ENCODE measurements at regions not wholly inside any gene's neighbourhood (a gene's known extent, or its start where the extent isn't known, plus 50 kb on each side); places are given as distances from the start of the nearest gene placed in this dataset.

- no peak overlapping the region for H3K27ac ChIP-seq (ENCODE audit: low read length)
- H3K9me3 ChIP-seq (replicated peaks; ENCODE audit: insufficient read depth, low read length) = no peaks in the 10 kb centered on the region
- no peaks in the 10 kb centered on the region for H3K36me3 ChIP-seq (replicated peaks; ENCODE audit: insufficient read depth, low read length)
- no peaks in the 10 kb centered on the region for H3K79me2 ChIP-seq (ENCODE audit: low read length)
- no peak overlapping the region for H3K9ac ChIP-seq (ENCODE audit: low read length)
- H3K4me1 ChIP-seq (ENCODE audit: low read length) = no peaks in the 10 kb centered on the region
- H3K4me2 ChIP-seq (ENCODE audit: low read depth, low read length) = no peak overlapping the region
- H3K4me3 ChIP-seq (ENCODE audit: low read length) = no peak overlapping the region
- no peaks in the 10 kb centered on the region for H4K20me1 ChIP-seq (ENCODE audit: insufficient read depth, low read length)
- TF ChIP-seq EZH2 (optimal IDR thresholded peaks at IDR 0.05; ENCODE audit: low read depth, low read length) = no peak
- TF ChIP-seq EZH2phosphoT487 (IDR thresholded peaks at IDR 0.05; ENCODE audit: low read length) = no peak
- no peak for TF ChIP-seq CTCF (IDR thresholded peaks at IDR 0.05; ENCODE audit: low read length)
- DNase-seq = peak; percentile 51
- no peak overlapping the region for H2AFZ ChIP-seq (ENCODE audit: low read length)
- H3K27me3 ChIP-seq (replicated peaks; ENCODE audit: insufficient read depth, low read length) = no peaks in the 10 kb centered on the region
- H3F3A ChIP-seq (ENCODE audit: insufficient read depth, low read length) = no peaks in the 10 kb centered on the region
- H3K9me2 ChIP-seq (replicated peaks; ENCODE audit: insufficient read depth, low read length) = no peaks in the 10 kb centered on the region
Measured at GRCh38 chr4:188660796-188661195, 521.6 kb downstream of the TRIML1 start.

GRCh38 chr4:188661502-188661901 lies 522.3 kb downstream of the TRIML1 start:
- H3K9me2 ChIP-seq (replicated peaks; ENCODE audit: insufficient read depth, low read length) = no peaks in the 10 kb centered on the region
- no peaks in the 10 kb centered on the region for H3K27me3 ChIP-seq (replicated peaks; ENCODE audit: insufficient read depth, low read length)
- no peaks in the 10 kb centered on the region for H3K79me2 ChIP-seq (ENCODE audit: low read length)
- no peaks in the 10 kb centered on the region for H3K9me3 ChIP-seq (replicated peaks; ENCODE audit: insufficient read depth, low read length)
- no peak overlapping the region for H3K4me2 ChIP-seq (ENCODE audit: low read depth, low read length)
- H3K4me3 ChIP-seq (ENCODE audit: low read length) = no peak overlapping the region
- H4K20me1 ChIP-seq (ENCODE audit: insufficient read depth, low read length) = no peaks in the 10 kb centered on the region
- H3K36me3 ChIP-seq (replicated peaks; ENCODE audit: insufficient read depth, low read length) = no peaks in the 10 kb centered on the region
- H3K9ac ChIP-seq (ENCODE audit: low read length) = no peak overlapping the region
- H3K4me1 ChIP-seq (ENCODE audit: low read length) = no peaks in the 10 kb centered on the region
- no peak overlapping the region for H2AFZ ChIP-seq (ENCODE audit: low read length)
- DNase-seq = no peak
- H3K27ac ChIP-seq (ENCODE audit: low read length) = no peak overlapping the region
- TF ChIP-seq CTCF (IDR thresholded peaks at IDR 0.05; ENCODE audit: low read length) = no peak
- TF ChIP-seq EZH2 (optimal IDR thresholded peaks at IDR 0.05; ENCODE audit: low read depth, low read length) = no peak
- TF ChIP-seq EZH2phosphoT487 (IDR thresholded peaks at IDR 0.05; ENCODE audit: low read length) = no peak
- no peaks in the 10 kb centered on the region for H3F3A ChIP-seq (ENCODE audit: insufficient read depth, low read length)

GRCh38 chr4:188663369-188663768 lies 524.1 kb downstream of the TRIML1 start:
- DNase-seq = no peak
- Histone ChIP-seq H4K20me1 (ENCODE audit: insufficient read depth, low read length) (no peaks in the 10 kb centered on the region), H3K9me3 (replicated peaks; ENCODE audit: insufficient read depth, low read length) (no peaks in the 10 kb centered on the region), H3K4me1 (ENCODE audit: low read length) (no peaks in the 10 kb centered on the region), H3K36me3 (replicated peaks; ENCODE audit: insufficient read depth, low read length) (no peaks in the 10 kb centered on the region), H3K4me2 (ENCODE audit: low read depth, low read length) (no peak overlapping the region), H3K79me2 (ENCODE audit: low read length) (no peaks in the 10 kb centered on the region), H2AFZ (ENCODE audit: low read length) (no peak overlapping the region), H3K27ac (ENCODE audit: low read length) (no peak overlapping the region), H3K27me3 (replicated peaks; ENCODE audit: insufficient read depth, low read length) (no peaks in the 10 kb centered on the region), H3K9ac (ENCODE audit: low read length) (no peak overlapping the region), H3K9me2 (replicated peaks; ENCODE audit: insufficient read depth, low read length) (no peaks in the 10 kb centered on the region), H3K4me3 (ENCODE audit: low read length) (no peak overlapping the region), H3F3A (ENCODE audit: insufficient read depth, low read length) (no peaks in the 10 kb centered on the region)
- TF ChIP-seq EZH2phosphoT487 (IDR thresholded peaks at IDR 0.05; ENCODE audit: low read length) (no peak), EZH2 (optimal IDR thresholded peaks at IDR 0.05; ENCODE audit: low read depth, low read length) (no peak), CTCF (IDR thresholded peaks at IDR 0.05; ENCODE audit: low read length) (no peak)
